ENCODE measurements at regions not wholly inside any gene's neighbourhood (a gene's known extent, or its start where the extent isn't known, plus 50 kb on each side); places are given as distances from the start of the nearest gene placed in this dataset.

- Histone ChIP-seq H3K36me3 (ENCODE audit: insufficient read depth, low read length) (no peaks in the 10 kb centered on the region), H3K4me3 (ENCODE audit: low read length) (no peak overlapping the region), H4K20me1 (ENCODE audit: insufficient read depth) (no peaks in the 10 kb centered on the region), H3F3A (ENCODE audit: insufficient read depth, low read length, poor library complexity, severe bottlenecking) (no peaks in the 10 kb centered on the region), H3K27me3 (ENCODE audit: insufficient read depth, low read depth, low read length) (no peaks in the 10 kb centered on the region), H3K9ac (ENCODE audit: low read length) (no peak overlapping the region), H3K79me2 (replicated peaks; ENCODE audit: insufficient read depth, low read length) (no peaks in the 10 kb centered on the region), H3K4me2 (ENCODE audit: low read length) (no peak overlapping the region), H3K27ac (ENCODE audit: low read length) (no peak overlapping the region), H3K9me2 (ENCODE audit: insufficient read depth, low read length) (no peaks in the 10 kb centered on the region), H3K9me3 (ENCODE audit: low read length) (no peaks in the 10 kb centered on the region), H2AFZ (ENCODE audit: low read depth, low read length) (no peak overlapping the region)
- TF ChIP-seq TAF1 (IDR thresholded peaks at IDR 0.05; ENCODE audit: low read depth) (no peak), EP300 (conservative IDR thresholded peaks at IDR 0.05; ENCODE audit: poor library complexity, severe bottlenecking) (no peak), POLR2AphosphoS5 (IDR thresholded peaks at IDR 0.05) (no peak), REST (IDR thresholded peaks at IDR 0.05; ENCODE audit: borderline replicate concordance) (no peak), RAD21 (conservative IDR thresholded peaks at IDR 0.05) (no peak), MXI1 (conservative IDR thresholded peaks at IDR 0.05; ENCODE audit: poor library complexity, severe bottlenecking) (no peak), CTCF (IDR thresholded peaks at IDR 0.05; ENCODE audit: poor library complexity, severe bottlenecking) (no peak), SMC3 (conservative IDR thresholded peaks at IDR 0.05; ENCODE audit: poor library complexity) (no peak), EZH2 (IDR thresholded peaks at IDR 0.05; ENCODE audit: borderline replicate concordance, insufficient read depth, low read length, poor library complexity, severe bottlenecking) (no peak)
Observed at GRCh38 chr3:30259730-30260129, 346.7 kb upstream of the TGFBR2 start.

- Histone ChIP-seq H3K27ac (ENCODE audit: low read length) (no peak overlapping the region), H3K79me2 (replicated peaks; ENCODE audit: insufficient read depth, low read length) (no peaks in the 10 kb centered on the region), H4K20me1 (ENCODE audit: insufficient read depth) (no peaks in the 10 kb centered on the region), H3K9me2 (ENCODE audit: insufficient read depth, low read length) (no peaks in the 10 kb centered on the region), H2AFZ (ENCODE audit: low read depth, low read length) (no peak overlapping the region), H3K4me2 (ENCODE audit: low read length) (no peak overlapping the region), H3K9me3 (ENCODE audit: low read length) (no peaks in the 10 kb centered on the region), H3K9ac (ENCODE audit: low read length) (no peak overlapping the region), H3K27me3 (ENCODE audit: insufficient read depth, low read depth, low read length) (no peaks in the 10 kb centered on the region), H3K36me3 (ENCODE audit: insufficient read depth, low read length) (no peaks in the 10 kb centered on the region), H3K4me3 (ENCODE audit: low read length) (no peak overlapping the region), H3F3A (ENCODE audit: insufficient read depth, low read length, poor library complexity, severe bottlenecking) (no peaks in the 10 kb centered on the region)
- TF ChIP-seq MXI1 (conservative IDR thresholded peaks at IDR 0.05; ENCODE audit: poor library complexity, severe bottlenecking) = no peak
- TF ChIP-seq CTCF (IDR thresholded peaks at IDR 0.05; ENCODE audit: poor library complexity, severe bottlenecking) = no peak
- no peak for TF ChIP-seq TAF1 (IDR thresholded peaks at IDR 0.05; ENCODE audit: low read depth)
- TF ChIP-seq RAD21 (conservative IDR thresholded peaks at IDR 0.05) = no peak
- TF ChIP-seq REST (IDR thresholded peaks at IDR 0.05; ENCODE audit: borderline replicate concordance) = no peak
- no peak for TF ChIP-seq POLR2AphosphoS5 (IDR thresholded peaks at IDR 0.05)
- no peak for TF ChIP-seq EP300 (conservative IDR thresholded peaks at IDR 0.05; ENCODE audit: poor library complexity, severe bottlenecking)
- no peak for TF ChIP-seq SMC3 (conservative IDR thresholded peaks at IDR 0.05; ENCODE audit: poor library complexity)
- no peak for TF ChIP-seq EZH2 (IDR thresholded peaks at IDR 0.05; ENCODE audit: borderline replicate concordance, insufficient read depth, low read length, poor library complexity, severe bottlenecking)
Observed at GRCh38 chr3:30260762-30261161, 345.6 kb upstream of the TGFBR2 start.

Measured in neural cell (in vitro differentiated cells).